ENCODE measurements at regions not wholly inside any gene's neighbourhood (a gene's known extent, or its start where the extent isn't known, plus 50 kb on each side); places are given as distances from the start of the nearest gene placed in this dataset.

DNA sequence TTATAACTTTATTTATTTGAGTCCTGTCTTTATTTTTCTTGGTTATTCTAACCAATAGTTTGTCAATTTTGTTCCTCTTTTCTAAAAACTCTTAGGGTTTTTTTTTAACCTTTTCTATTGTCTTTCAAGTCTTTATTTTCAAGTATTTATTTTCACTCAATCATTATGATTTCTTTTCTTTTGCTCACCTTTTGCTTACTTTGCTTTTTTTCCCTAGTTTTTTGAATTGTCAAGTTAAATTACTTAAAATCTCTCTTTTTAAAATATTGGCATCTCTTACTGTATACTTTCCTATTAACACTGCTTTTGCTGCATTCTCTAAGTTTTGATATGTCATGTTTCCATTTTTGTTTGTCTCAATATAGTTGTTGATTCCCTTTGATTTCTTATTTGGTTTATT lies 396.8 kb upstream of the CCDC179 start:
- Histone ChIP-seq H3K9me3 (ENCODE audit: insufficient read depth, low read depth) (no peaks in the 10 kb centered on the region), H3K9me2 (ENCODE audit: insufficient read depth) (no peaks in the 10 kb centered on the region; the same call in 1 of the 2 replicates), H3F3A (ENCODE audit: insufficient read depth, low read depth) (no peaks in the 10 kb centered on the region), H4K20me1 (ENCODE audit: insufficient read depth) (no peaks in the 10 kb centered on the region), H3K4me3 (no peak overlapping the region), H3K27ac (no peak overlapping the region), H2AFZ (no peak overlapping the region), H3K36me3 (ENCODE audit: low read depth) (no peaks in the 10 kb centered on the region), H3K4me2 (no peak overlapping the region), H3K79me2 (ENCODE audit: low read depth) (no peaks in the 10 kb centered on the region), H3K27me3 (ENCODE audit: insufficient read depth, low read depth) (no peaks in the 10 kb centered on the region), H3K4me1 (replicated peaks; ENCODE audit: insufficient read depth) (no peaks in the 10 kb centered on the region)
- intact Hi-C loops (cut with micrococcal nuclease; ENCODE audit: unreplicated experiment): no loop called here
- DNase-seq: no peak
- TF ChIP-seq, protein P1, sequence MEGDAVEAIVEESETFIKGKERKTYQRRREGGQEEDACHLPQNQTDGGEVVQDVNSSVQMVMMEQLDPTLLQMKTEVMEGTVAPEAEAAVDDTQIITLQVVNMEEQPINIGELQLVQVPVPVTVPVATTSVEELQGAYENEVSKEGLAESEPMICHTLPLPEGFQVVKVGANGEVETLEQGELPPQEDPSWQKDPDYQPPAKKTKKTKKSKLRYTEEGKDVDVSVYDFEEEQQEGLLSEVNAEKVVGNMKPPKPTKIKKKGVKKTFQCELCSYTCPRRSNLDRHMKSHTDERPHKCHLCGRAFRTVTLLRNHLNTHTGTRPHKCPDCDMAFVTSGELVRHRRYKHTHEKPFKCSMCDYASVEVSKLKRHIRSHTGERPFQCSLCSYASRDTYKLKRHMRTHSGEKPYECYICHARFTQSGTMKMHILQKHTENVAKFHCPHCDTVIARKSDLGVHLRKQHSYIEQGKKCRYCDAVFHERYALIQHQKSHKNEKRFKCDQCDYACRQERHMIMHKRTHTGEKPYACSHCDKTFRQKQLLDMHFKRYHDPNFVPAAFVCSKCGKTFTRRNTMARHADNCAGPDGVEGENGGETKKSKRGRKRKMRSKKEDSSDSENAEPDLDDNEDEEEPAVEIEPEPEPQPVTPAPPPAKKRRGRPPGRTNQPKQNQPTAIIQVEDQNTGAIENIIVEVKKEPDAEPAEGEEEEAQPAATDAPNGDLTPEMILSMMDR (conservative IDR thresholded peaks at IDR 0.05): no peak
- no peak for TF ChIP-seq EZH2 (IDR thresholded peaks at IDR 0.05; ENCODE audit: low read depth)
- no TSS peak for BruUV-seq (replicated peaks)
- CTCF ChIA-PET: no interaction called here
- POLR2A ChIA-PET (ENCODE audit: unreplicated experiment): no interaction called here

DNA sequence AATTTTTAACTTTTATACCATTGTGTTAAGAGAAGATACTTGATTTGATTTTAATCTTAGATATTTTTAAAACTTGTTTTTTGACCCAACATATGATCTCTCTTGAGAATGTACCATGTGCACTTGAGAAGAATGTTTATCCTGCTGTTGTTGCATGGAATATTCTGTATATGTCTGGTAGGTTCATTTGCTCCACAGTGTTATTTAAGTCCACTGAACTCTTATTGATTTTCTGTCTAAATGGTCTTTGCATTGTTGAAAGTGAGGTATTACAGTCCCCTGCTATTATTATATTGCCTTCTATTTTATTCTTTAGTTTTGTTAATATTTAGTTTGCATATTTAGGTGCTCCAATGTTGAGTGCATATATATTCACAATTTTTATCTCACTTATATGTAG lies 397.3 kb upstream of the CCDC179 start:
- Histone ChIP-seq H3K4me1 (replicated peaks; ENCODE audit: insufficient read depth) (no peaks in the 10 kb centered on the region), H3F3A (ENCODE audit: insufficient read depth, low read depth) (no peaks in the 10 kb centered on the region), H3K27ac (no peak overlapping the region), H3K79me2 (ENCODE audit: low read depth) (no peaks in the 10 kb centered on the region), H3K36me3 (ENCODE audit: low read depth) (no peaks in the 10 kb centered on the region), H3K4me3 (no peak overlapping the region), H3K9me2 (ENCODE audit: insufficient read depth) (no peaks in the 10 kb centered on the region; the same call in 1 of the 2 replicates), H3K9me3 (ENCODE audit: insufficient read depth, low read depth) (no peaks in the 10 kb centered on the region), H2AFZ (no peak overlapping the region), H3K27me3 (ENCODE audit: insufficient read depth, low read depth) (no peaks in the 10 kb centered on the region), H4K20me1 (ENCODE audit: insufficient read depth) (no peaks in the 10 kb centered on the region), H3K4me2 (no peak overlapping the region)
- DNase-seq: no peak
- intact Hi-C loops (cut with micrococcal nuclease; ENCODE audit: unreplicated experiment): no loop called here
- CTCF ChIA-PET: no interaction called here
- BruUV-seq (replicated peaks): no TSS peak
- POLR2A ChIA-PET (ENCODE audit: unreplicated experiment): no interaction called here
- TF ChIP-seq EZH2 (IDR thresholded peaks at IDR 0.05; ENCODE audit: low read depth): no peak
- TF ChIP-seq, protein P1 (conservative IDR thresholded peaks at IDR 0.05): no peak

GRCh38 chr11:23263466-23263865 lies 403.2 kb upstream of the CCDC179 start:
- H4K20me1 ChIP-seq (ENCODE audit: insufficient read depth): no peaks in the 10 kb centered on the region
- H2AFZ ChIP-seq: no peak overlapping the region
- H3K4me1 ChIP-seq (replicated peaks; ENCODE audit: insufficient read depth): no peaks in the 10 kb centered on the region
- no peaks in the 10 kb centered on the region for H3K79me2 ChIP-seq (ENCODE audit: low read depth)
- H3F3A ChIP-seq (ENCODE audit: insufficient read depth, low read depth): no peaks in the 10 kb centered on the region
- no peaks in the 10 kb centered on the region for H3K36me3 ChIP-seq (ENCODE audit: low read depth)
- H3K27ac ChIP-seq: no peak overlapping the region
- intact Hi-C loops (cut with micrococcal nuclease; ENCODE audit: unreplicated experiment): no loop called here
- CTCF ChIA-PET: no interaction called here
- TF ChIP-seq, protein P1 (conservative IDR thresholded peaks at IDR 0.05): no peak
- no peak for TF ChIP-seq EZH2 (IDR thresholded peaks at IDR 0.05; ENCODE audit: low read depth)
- BruUV-seq (replicated peaks): no TSS peak
- no peak for DNase-seq
- no peaks in the 10 kb centered on the region for H3K9me3 ChIP-seq (ENCODE audit: insufficient read depth, low read depth)
- no peaks in the 10 kb centered on the region for H3K9me2 ChIP-seq (ENCODE audit: insufficient read depth)
- POLR2A ChIA-PET (ENCODE audit: unreplicated experiment): no interaction called here
- H3K4me2 ChIP-seq: no peak overlapping the region
- no peaks in the 10 kb centered on the region for H3K27me3 ChIP-seq (ENCODE audit: insufficient read depth, low read depth)
- H3K4me3 ChIP-seq: no peak overlapping the region

Data from PC-9 (cell line).